NCI-H82 treated with DMSO at 0.1 percent for 48 hours (cell line): ENCODE measurements at regions not wholly inside any gene's neighbourhood (a gene's known extent, or its start where the extent isn't known, plus 50 kb on each side); places are given as distances from the start of the nearest gene placed in this dataset.
"Not testable (repeated sequence)": the region's sequence is repeated elsewhere in the genome, so short reads cannot be mapped to it uniquely, and the experiment has no call there.

Experiments
- DNase-seq: peaks from one replicate; lab custom pipeline; 2025; ENCODE audit not compliant: unreplicated experiment; lab: John Stamatoyannopoulos, UW

DNA sequence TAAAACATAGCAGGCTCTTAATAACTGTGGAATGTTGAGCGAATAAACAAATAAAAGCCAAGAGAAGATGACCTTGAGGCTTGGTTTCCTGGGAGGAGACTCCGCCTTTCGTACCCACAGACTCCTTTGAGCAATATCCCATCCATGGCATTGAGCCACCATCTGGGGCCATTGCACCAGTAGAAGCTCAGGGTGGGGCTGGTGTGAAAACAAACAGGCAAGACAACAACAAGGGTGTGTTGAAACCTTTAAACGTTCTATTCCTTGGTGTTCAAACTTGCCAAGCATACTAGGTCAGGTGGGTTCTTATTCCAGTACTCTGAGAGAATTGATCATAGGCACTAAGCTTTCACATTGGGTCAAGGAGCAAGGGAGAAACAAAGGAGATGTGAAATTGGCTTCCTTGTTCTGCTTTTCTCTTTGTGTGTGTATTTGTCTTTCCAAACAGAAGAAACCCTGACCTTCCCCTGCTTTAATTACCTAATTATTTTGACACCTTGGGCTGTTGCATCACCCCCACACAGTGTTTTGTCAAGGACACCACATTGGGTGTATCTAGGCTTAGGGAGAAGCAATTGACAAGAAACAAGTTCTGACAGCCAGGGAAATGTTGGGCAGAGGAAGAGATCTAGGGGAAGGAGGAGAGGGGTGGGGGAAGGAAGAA, 105.1 kb upstream of the BCL6 start:
- no peak for DNase-seq

DNA sequence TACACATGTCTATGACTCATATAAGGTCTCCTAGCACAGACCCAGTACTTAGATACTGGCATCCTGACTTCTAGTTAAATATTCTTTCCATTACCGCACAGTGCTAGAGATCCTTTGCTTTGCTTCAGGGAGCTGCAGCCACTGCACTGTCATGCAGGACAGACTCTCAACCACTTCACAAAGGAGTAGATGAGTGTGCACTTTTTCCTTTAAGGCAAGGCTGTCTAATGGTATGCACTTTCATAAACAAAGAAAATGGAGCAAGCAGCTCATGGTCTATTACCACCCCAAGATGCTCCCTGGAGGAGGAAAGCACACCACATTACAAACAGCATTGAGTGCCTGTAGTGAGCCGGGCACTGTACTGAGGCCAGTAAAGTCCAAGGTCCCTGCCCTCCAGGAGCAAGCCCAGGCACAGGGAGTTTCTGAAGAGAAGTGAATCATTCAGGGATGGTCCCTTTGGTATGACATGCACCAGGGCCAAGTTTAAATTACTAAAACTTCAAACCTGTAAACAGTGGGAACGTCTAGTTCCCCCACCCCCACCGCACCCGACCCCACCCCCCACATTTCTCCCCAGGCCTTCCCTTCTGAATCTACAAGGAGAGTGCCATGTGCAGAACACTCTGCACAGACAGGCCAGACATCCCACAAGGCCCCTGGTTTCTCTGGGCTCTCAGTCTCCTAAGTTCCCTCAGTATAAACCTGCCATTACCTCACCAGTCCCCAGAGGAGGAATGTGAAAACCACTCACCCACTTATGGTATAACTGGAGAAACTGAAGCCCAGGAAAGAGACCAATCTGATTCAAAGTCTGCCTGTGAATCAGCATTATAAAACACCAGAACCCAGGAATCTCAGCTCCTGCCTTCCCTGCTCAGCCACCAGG, 107.8 kb upstream of the BCL6 start:
- DNase-seq, result no peak

DNA sequence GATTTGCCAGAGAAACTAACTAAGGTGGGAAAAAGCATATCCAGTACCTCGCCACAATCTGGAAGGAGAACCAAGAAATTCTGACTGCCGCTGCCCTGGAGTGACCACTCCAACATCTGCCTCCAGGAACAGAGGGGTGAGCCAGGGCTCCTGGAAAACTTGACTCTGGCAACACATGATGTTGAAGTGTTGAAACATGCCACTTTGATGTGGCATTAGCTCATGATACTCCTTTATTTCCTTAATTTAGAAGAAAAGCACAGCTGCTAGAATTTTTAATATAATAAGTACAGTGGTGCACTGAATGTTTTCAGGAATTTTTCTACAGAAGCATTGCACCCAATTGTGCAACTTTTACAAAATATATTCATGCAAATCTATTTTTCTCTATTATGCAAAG, 109.9 kb upstream of the BCL6 start:
- DNase-seq, result no peak

DNA sequence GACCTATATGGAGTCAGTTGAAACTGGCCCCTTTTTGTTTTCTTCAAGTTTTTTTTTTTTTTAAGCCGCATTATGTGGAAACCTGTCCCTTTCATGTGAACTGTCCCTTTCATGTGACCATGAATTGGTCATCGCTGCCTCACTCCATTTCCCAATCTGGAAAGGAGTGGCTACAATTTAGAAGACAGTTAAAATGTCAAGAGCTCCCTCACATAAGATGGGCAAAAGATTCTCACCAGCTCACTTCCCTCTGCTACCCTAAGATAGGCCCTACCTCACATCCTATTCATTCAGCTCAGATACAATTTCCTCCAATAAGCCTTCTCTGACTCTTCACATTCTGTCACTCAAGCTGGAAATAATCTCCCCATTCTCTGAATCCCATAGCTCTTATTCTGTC, 111.3 kb upstream of the BCL6 start:
- DNase-seq, result no peak

DNA sequence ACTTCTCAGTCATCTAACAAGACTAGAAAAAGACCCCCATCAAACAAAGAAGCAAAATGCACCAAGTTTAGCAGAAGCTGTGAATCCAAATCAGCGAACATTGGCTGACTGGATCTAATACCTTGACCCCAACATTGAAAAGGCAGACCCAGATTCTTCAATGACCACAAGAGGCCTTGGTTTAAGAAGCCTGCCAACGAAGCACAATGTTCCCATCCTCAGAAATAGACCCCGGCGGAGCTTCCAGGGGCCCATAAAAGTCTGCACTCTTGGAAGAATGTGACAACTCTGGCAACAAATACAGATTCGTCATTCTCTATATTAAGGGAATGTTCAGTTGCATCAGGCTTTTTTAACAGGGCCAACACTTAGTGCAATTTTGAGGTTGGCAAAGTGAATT, 112.8 kb upstream of the BCL6 start:
- no peak for DNase-seq

DNA sequence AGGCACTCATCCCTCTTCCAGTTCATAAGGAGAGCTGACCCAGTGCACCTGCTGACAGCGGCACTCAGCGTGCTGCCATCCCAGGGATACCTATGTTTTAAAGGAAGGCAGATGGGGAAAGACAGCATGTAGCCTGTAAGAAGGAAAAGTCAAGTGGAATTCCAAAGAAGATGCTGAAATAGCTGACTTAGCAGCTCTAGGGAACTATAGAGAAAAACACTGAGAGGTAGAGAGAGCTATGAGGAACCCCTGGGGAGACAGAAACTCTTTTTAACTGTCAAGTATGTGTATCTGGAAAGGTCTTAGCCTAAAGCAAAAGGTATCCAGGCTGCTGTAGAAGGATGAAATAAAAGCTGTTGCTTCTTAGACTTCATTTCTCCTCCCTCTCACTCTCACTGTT, 113.4 kb upstream of the BCL6 start:
- DNase-seq, result no peak

DNA sequence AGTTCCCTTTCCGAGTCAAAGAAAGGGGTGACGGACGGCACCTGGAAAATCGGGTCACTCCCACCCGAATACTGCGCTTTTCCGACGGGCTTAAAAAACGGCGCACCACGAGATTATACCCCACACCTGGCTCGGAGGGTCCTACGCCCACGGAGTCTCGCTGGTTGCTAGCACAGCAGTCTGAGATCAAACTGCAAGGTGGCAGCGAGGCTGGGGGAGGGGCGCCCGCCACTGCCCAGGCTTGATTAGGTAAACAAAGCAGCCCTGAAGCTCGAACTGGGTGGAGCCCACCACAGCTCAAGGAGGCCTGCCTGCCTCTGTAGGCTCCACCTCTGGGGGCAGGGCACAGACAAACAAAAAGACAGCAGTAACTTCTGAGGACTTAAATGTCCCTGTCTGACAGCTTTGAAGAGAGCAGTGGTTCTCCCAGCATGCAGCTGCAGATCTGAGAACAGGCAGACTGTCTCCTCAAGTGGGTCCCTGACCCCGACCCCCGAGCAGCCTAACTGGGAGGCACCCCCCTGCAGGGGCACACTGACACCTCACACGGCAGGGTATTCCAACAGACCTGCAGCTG, 117.5 kb upstream of the BCL6 start:
- not testable (repeated sequence) for DNase-seq

DNA sequence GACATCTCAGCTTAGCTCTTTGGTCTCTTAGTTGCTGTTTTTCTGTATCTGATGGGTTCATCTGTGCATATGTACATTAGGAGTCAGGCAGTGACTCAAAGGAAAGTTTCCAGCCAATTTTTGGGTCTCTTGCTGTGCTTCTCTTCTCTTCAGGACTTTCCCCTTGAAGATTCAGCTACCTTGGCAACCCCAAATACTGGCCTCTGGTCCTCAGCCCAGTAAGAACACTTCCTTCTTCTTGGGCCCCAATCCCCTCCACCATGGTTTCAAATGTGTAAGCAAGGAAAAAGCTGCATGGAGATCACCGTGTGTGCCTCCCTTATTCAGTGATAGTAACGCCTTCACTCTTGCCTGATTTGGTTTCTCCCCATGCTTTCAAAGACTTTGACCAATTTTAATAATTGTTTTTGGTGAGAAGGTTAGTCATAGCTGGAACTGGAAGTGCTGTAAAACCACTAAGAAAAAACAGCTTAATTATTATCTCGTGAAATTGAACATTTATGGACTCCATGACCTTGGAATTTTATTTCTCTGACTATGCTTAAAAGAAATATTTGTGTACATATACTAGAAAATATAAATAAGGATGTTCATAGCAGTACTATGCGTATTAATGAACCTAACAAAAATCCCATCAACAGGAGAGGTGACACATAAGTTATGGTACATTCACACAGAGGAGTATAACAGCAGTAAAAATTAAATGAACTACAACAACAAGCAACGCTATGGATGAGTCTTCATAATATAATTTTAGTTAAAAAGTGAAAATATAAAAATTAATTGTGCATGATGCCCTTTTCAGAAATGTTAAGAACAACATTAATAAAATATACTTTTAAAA, 125.3 kb upstream of the BCL6 start:
- DNase-seq, result no peak

DNA sequence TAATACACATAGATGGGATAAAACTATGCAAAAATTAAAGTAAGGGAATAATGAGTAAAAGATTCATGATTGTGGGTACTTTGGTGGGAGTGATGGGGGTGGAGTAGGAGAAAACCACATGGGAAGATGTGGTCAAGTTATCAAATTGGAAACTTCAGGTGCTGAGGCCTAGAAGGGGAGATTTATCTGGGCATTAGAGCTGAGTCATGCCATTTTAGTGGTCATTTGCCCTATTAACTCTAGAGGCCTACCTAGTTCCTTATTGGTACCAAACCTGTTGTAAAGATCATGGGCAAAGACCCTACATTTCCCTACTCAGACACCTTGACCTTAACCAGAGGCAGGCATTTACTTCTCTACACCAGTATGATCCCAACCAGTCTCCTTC, 125.9 kb upstream of the BCL6 start:
- no peak for DNase-seq

DNA sequence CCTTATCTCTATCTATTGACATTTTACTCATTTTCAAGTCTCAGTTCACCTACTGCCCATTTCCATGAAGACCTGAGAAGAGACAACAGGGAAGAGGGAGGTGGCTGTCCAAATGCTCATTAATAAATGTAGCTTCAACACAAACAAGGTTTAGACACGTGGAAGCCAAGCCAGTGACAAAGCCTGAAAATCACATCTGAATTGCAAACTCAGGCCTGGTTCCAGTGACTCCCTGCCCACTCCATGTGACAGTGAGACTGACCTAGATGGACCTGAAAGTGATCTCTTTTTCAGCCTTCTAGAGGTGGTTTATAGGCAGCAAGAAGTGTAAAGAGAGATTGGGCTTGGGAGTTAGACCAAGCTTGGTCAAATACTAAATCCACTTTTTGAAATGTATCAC, 126.6 kb upstream of the BCL6 start:
- DNase-seq, result no peak

DNA sequence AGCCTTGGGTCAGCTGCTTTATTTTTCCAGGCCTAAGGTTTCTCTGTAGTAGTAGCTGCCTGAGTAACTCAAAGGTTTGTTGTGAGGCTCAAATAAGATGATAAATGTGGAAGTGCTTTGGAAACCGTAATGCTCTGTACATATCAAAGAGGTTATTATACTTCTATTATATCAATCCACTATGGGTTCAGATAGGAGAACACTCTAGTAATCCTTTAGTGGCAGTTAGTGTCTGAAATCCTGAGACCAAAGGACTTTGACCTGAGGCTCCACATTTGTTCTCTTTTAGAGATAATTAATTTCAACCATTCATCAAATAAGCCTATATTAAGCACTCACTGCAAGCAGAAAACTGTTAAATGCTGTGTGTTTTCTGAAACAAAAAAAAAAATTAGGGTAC, 128.6 kb upstream of the BCL6 start:
- no peak for DNase-seq

DNA sequence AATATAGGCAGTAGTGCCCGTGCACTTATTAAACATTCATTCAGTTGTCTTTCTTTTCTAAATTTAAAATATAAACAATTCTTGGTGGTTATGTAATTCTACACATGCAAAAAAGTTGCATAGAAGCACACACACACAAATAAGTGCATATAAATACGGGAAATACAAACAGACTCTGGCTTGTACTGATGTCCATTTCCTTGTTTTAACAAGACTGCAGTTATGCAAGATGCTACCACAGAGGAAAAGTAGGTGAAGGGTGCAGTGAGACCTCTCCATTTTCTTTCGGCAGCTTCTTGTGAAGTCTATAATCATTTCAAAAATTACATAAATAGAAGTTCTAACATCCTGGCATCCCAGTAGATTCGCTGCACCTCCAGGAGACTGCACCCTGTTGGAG, 130.6 kb upstream of the BCL6 start:
- DNase-seq, result no peak

DNA sequence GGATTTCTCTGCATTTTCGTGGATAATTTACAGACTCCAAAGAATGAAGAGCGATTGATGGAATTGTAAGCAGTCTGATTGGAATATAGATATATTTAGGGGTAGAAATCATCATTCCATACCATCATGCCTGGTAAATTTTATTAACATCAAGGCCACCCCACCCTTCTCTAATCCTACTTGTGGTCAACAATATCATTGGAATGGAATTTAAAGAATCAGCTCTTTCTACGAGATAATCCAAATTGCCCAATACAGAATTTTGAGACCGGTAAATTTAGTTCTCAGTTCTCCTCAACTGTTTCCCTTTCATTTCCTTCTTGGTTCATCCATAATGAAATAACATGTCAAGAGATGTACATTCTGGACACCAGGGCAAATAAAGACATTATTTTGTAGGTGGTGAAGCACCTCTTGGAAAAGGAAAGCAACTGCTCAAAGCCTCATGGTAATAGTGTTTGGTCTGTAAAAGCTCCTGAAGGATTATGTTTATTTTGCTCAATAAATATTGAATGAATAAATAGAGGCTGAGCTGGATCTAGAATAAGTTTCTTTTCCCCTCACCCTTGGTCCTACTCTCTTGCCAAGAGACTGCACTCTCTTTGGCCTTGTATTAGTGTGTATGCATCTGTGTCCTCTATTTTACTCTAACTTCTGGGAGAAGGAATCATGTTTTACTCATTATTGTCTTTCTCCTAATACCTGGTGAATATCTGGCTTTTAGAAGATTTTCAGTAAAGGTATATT, 133.7 kb upstream of the BCL6 start:
- no peak for DNase-seq

DNA sequence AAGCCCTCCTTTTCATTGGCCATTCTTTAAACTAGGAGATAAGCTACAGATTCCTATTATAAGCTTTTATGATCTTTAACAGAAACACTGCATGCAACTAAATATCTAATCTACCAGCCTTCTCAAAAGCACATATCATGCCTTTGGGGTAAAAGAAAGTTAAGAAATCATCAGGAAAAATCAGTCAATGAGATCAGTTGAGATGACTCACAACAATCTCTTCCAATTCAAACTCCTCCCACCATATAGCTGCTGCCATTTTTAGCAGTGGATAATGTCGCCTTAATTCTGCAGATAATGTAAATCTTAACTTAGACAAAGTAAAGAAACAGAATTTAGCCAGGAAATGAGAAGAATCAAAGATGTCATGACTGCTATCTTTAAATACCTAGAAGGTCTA, 135.2 kb upstream of the BCL6 start:
- no peak for DNase-seq

DNA sequence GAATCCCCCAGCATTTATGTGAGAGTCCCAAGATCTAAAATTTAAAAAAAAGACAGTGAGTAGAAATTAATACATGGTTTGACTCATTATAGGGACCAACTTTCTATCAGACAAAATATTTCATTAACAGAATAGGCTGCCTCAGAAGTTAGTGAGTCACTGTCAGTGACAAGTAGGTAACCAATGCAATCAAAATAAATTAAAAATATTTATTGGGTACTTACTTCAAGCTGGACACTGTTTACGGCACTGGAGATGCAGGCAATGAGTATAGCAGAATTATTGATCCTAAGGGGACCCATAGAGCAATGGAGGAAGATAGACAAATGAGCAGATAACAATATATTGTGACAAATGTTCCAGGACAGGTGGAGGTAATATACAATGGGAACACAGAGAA, 135.6 kb upstream of the BCL6 start:
- no peak for DNase-seq

DNA sequence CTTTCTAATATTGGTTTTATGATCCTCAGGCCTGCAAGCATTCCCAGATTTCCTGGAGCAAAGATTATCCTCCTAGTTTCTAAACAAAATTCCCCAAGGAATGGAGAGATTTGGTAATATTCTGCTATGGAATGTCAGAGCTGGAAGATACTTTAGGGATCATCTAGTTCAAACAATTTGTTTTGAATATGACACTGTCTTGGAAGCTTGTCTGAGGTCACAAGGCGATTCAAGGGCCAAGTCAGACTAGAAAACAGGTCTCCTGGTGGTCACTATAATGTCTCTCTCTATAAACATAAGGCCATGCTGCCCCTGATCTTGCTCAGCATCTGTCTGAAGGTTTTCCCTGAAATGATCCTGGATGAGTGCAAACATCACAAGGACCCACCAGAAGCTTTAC, 143.4 kb upstream of the BCL6 start:
- DNase-seq, result no peak

DNA sequence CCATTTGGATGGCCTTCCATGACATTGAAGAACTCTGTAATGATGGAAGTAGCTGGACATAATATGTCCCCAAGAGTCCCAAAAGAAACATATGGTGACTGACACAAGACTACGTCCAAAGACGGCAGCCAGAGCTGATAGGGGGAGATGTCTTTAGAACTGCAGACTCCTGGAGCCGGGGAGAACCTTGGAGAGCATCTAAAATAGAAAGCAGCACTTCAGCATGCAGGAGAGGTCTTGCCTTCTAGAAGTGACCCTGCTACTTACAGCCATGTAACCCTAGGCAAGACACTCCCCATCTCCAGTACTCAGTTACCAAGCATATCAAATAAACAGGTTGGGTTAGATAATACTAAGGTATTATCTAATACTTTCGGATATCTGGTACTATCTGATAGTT, 143.8 kb upstream of the BCL6 start:
- DNase-seq, result no peak

DNA sequence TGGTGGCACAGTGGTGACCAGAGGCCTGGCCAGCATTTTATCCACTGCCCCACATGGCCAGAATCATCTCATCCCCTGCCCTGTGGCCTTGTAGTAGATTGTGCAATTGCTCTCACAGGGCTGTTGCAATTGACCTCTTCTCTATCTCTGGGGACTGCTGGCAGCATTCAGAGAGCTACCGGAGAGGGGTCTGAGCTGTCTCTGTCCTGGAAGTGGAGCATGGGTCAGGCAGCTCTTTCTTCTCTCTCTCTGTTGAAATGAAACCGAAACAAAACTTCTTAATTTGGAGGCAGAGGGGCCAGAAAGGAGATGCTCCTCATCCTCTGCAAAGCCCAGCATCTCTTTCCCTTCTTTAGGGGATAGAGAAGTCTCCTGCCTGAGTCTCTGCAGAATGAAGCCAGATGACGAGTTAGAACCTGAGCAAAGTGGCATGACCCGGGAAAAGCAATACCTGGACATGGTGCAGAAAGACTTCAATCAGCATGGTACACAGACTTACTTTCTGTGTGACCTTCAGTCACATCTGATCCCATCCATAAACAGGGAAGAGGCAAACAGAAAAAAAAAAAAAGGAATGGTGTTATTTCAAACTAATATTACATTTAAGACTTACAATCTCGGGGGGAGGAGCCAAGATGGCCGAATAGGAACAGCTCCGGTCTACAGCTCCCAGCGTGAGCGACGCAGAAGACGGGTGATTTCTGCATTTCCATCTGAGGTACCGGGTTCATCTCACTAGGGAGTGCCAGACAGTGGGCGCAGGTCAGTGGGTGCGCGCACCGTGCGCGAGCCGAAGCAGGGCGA, 144.5 kb upstream of the BCL6 start:
- no peak for DNase-seq

DNA sequence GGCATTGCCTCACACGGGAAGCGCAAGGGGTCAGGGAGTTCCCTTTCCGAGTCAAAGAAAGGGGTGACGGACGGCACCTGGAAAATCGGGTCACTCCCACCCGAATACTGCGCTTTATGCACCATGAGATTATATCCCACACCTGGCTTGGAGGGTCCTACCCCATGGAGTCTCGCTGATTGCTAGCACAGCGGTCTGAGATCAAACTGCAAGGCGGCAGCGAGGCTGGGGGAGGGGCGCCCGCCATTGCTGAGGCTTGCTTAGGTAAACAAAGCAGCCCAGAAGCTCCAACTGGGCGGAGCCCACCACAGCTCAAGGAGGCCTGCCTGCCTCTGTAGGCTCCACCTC, 145.1 kb upstream of the BCL6 start:
- not testable (repeated sequence) for DNase-seq

DNA sequence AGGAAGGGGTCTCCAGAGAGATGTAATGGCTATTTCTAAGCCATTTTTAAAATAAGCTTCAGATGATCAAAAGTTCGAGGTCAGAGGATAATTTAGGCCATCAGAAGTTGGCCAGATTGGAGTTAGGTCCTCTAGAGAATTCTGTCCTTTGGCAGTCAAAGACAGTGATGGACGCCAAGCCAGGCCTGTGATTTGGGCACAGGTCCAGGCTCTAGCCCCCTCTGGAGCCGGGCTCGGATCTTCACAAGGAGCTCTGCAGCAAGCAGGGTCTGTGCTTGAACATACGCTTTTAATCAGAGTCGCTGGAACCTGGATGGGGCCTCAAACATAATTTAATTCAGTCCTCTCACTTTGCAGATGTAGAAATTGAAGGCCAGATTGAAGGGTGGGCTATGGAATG, 151.4 kb upstream of the BCL6 start:
- no peak for DNase-seq
